ENCODE measurements at regions not wholly inside any gene's neighbourhood (a gene's known extent, or its start where the extent isn't known, plus 50 kb on each side); places are given as distances from the start of the nearest gene placed in this dataset.

DNA sequence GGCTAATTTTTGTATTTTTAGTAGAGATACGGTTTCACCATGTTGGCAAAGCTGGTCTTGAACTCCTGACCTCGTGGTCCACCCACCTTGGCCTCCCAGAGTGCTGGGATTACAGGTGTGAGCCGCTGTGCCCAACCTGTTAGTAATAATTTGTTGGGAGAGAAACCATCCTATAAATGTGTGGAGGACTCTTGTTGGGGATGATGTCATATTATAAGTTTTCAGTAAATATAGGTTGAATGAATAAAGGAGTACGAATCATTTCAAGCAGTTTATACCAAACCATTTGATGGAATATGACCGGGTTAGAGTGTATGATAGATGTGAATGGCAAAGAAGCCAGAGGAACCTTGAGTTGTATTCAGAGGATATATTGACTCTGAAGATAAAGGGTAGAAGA lies 240.8 kb downstream of the SAMD5 start:
- Histone ChIP-seq H2AFZ (ENCODE audit: low read depth, low read length) (no peak overlapping the region), H3K9me3 (ENCODE audit: insufficient read depth, low read length, severe bottlenecking) (no peaks in the 10 kb centered on the region), H3K4me3 (ENCODE audit: low read depth in 1 of 2, low read length in 2 of 2) (no peak overlapping the region), H3K27me3 (ENCODE audit: insufficient read depth, low read length, poor library complexity) (no peaks in the 10 kb centered on the region), H3K79me2 (ENCODE audit: insufficient read depth, low read length) (no peaks in the 10 kb centered on the region), H3K27ac (ENCODE audit: low read length) (no peak overlapping the region), H4K20me1 (ENCODE audit: insufficient read depth, low read length) (no peaks in the 10 kb centered on the region), H3K9ac (ENCODE audit: low read depth, low read length) (no peak overlapping the region), H3K4me1 (ENCODE audit: insufficient read depth, low read length) (no peaks in the 10 kb centered on the region), H3K36me3 (ENCODE audit: insufficient read depth, low read length) (no peaks in the 10 kb centered on the region), H3K4me2 (ENCODE audit: insufficient read depth, low read length) (no peak overlapping the region)
- DNase-seq = no peak
- no peak for ATAC-seq (ENCODE audit: insufficient read depth, low read depth)
- TF ChIP-seq, protein P1, sequence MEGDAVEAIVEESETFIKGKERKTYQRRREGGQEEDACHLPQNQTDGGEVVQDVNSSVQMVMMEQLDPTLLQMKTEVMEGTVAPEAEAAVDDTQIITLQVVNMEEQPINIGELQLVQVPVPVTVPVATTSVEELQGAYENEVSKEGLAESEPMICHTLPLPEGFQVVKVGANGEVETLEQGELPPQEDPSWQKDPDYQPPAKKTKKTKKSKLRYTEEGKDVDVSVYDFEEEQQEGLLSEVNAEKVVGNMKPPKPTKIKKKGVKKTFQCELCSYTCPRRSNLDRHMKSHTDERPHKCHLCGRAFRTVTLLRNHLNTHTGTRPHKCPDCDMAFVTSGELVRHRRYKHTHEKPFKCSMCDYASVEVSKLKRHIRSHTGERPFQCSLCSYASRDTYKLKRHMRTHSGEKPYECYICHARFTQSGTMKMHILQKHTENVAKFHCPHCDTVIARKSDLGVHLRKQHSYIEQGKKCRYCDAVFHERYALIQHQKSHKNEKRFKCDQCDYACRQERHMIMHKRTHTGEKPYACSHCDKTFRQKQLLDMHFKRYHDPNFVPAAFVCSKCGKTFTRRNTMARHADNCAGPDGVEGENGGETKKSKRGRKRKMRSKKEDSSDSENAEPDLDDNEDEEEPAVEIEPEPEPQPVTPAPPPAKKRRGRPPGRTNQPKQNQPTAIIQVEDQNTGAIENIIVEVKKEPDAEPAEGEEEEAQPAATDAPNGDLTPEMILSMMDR (IDR thresholded peaks at IDR 0.05; ENCODE audit: borderline replicate concordance, extremely low read depth, low read length, poor library complexity, severe bottlenecking) = no peak
- no peak for TF ChIP-seq EZH2 (IDR thresholded peaks at IDR 0.05; ENCODE audit: borderline replicate concordance, low read depth, low read length, severe bottlenecking)

DNA sequence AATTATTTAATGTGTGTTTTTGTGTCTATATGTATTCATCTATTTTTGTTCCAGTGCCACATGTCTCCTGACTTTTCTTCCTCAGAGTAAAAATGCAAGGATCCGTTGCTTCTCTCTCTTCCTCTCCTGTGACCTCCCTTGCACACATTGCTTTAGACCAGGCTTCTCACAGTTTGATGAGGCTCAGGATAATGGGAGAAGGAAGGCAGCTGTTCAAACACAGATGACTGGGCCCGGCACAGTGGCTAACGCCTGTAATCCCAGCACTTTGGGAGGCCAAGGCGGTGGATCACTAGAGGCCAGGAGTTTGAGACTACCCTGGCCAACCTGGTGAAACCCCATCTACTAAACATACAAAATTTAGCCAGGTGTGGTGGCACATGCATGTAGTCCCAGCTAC lies 241.9 kb downstream of the SAMD5 start:
- Histone ChIP-seq H3K4me2 (ENCODE audit: insufficient read depth, low read length) (no peak overlapping the region), H3K4me3 (ENCODE audit: low read depth in 1 of 2, low read length in 2 of 2) (no peak overlapping the region), H3K27ac (ENCODE audit: low read length) (no peak overlapping the region), H3K9ac (ENCODE audit: low read depth, low read length) (no peak overlapping the region), H2AFZ (ENCODE audit: low read depth, low read length) (no peak overlapping the region), H3K4me1 (ENCODE audit: insufficient read depth, low read length) (no peaks in the 10 kb centered on the region), H3K79me2 (ENCODE audit: insufficient read depth, low read length) (no peaks in the 10 kb centered on the region), H4K20me1 (ENCODE audit: insufficient read depth, low read length) (no peaks in the 10 kb centered on the region), H3K9me3 (ENCODE audit: insufficient read depth, low read length, severe bottlenecking) (no peaks in the 10 kb centered on the region), H3K36me3 (ENCODE audit: insufficient read depth, low read length) (no peaks in the 10 kb centered on the region), H3K27me3 (ENCODE audit: insufficient read depth, low read length, poor library complexity) (no peaks in the 10 kb centered on the region)
- DNase-seq (no peak), ATAC-seq (ENCODE audit: insufficient read depth, low read depth) (no peak)
- TF ChIP-seq, protein P1 (IDR thresholded peaks at IDR 0.05; ENCODE audit: borderline replicate concordance, extremely low read depth, low read length, poor library complexity, severe bottlenecking) = no peak
- TF ChIP-seq EZH2 (IDR thresholded peaks at IDR 0.05; ENCODE audit: borderline replicate concordance, low read depth, low read length, severe bottlenecking) = no peak

DNA sequence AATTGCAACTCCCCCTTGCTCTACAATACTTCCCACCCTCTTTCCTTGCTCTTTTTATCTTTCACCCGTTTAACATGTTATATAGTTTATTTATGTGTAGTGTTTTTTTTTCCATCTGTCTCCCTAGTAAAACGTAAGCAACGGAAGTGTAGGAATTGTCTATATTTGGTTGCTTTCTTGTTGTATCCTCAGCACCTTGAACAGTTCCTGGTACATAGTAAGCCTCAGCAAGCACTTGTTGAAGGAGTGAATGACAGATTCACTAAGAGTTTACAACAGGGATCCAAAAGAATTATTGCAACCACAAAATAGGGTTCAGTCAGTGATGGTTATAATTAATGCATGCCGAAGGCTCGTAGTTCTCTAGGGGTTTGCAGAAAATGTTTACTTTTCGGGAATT lies 242.7 kb downstream of the SAMD5 start:
- no peak for DNase-seq
- TF ChIP-seq EZH2 (IDR thresholded peaks at IDR 0.05; ENCODE audit: borderline replicate concordance, low read depth, low read length, severe bottlenecking) = no peak
- TF ChIP-seq, protein P1 (IDR thresholded peaks at IDR 0.05; ENCODE audit: borderline replicate concordance, extremely low read depth, low read length, poor library complexity, severe bottlenecking) = no peak
- Histone ChIP-seq H3K9me3 (ENCODE audit: insufficient read depth, low read length, severe bottlenecking) (no peaks in the 10 kb centered on the region), H3K79me2 (ENCODE audit: insufficient read depth, low read length) (no peaks in the 10 kb centered on the region), H2AFZ (ENCODE audit: low read depth, low read length) (no peak overlapping the region), H3K36me3 (ENCODE audit: insufficient read depth, low read length) (no peaks in the 10 kb centered on the region), H3K4me3 (ENCODE audit: low read depth in 1 of 2, low read length in 2 of 2) (no peak overlapping the region), H4K20me1 (ENCODE audit: insufficient read depth, low read length) (no peaks in the 10 kb centered on the region), H3K27ac (ENCODE audit: low read length) (no peak overlapping the region), H3K4me2 (ENCODE audit: insufficient read depth, low read length) (no peak overlapping the region), H3K27me3 (ENCODE audit: insufficient read depth, low read length, poor library complexity) (no peaks in the 10 kb centered on the region), H3K9ac (ENCODE audit: low read depth, low read length) (no peak overlapping the region), H3K4me1 (ENCODE audit: insufficient read depth, low read length) (no peaks in the 10 kb centered on the region)
- no peak for ATAC-seq (ENCODE audit: insufficient read depth, low read depth)
